K562 (cell line): ENCODE measurements at regions not wholly inside any gene's neighbourhood (a gene's known extent, or its start where the extent isn't known, plus 50 kb on each side); places are given as distances from the start of the nearest gene placed in this dataset.

Experiments
- ATAC-seq: fragments of 200-7000 bp; cut with Tn5 transposase; 3 replicates; pipeline ENCODE4 v1.9.1; 2020; ENCODE audit warnings: moderate library complexity
- BruUV-seq: library from RNA; stranded (reverse); fragments of 400-500 nt; replicated peaks from 2 replicates; lab custom pipeline; 2021; lab: Mats Ljungman, UMichigan
- CTCF ChIA-PET: fragments of 300-600 bp; formaldehyde crosslinking; extraction: SDS; loops from one replicate; lab custom pipeline; 2021; ENCODE audit warnings: low intra/inter-chr PET ratio; lab: Yijun Ruan, JAX
- POLR2A ChIA-PET: fragments of 300-600, 350-650 bp; sonication (Branson Sonifier 250); formaldehyde crosslinking; extraction: SDS; loops from one replicate; lab custom pipeline; 2021; ENCODE audit warnings: antibody characterized with exemption, inconsistent platforms; lab: Yijun Ruan, JAX
- DNase-seq, 4 experiments: peaks; one replicate each; pipeline versions ENCODE4 v3.0.0 to v3.0.0-alpha.2; 2011 to 2018; ENCODE audit warnings: low spot score in 3 of 4, mixed read lengths in 3 of 4; ENCODE audit errors: extremely low read depth in 1 of 4
- FAIRE-seq: peaks from 2 replicates; lab custom pipeline; 2011; peaks lifted over from hg19 to GRCh38; lab: Jason Lieb, UNC
- H2AFZ ChIP-seq: 2 replicates; pipeline ENCODE4 v1.6.0; 2011; ENCODE audit warnings: low read depth, low read length, control low read depth, inconsistent platforms
- H3K27ac ChIP-seq: fragments of 200-600 bp; 3 replicates; pipeline ENCODE4 v1.8.0; 2011; ENCODE audit warnings: low read depth, mild to moderate bottlenecking, control low read depth, inconsistent platforms, low read length, moderate library complexity, mixed read lengths; ENCODE audit errors: extremely low read depth
- H3K27me3 ChIP-seq, 2 experiments: fragments of 300-600 bp in 1 of 2; 2 replicates in 1 of 2; 3 replicates in 1 of 2; pipeline versions ENCODE4 v1.6.0 to v1.8.0; 2011; ENCODE audit warnings: inconsistent platforms in 2 of 2, low read length in 2 of 2, mild to moderate bottlenecking in 1 of 2, mixed read lengths in 1 of 2, moderate library complexity in 1 of 2; ENCODE audit not compliant: control insufficient read depth in 2 of 2, insufficient read depth in 2 of 2
- H3K36me3 ChIP-seq: fragments of 300-600 bp; 3 replicates; pipeline ENCODE4 v1.8.0; 2011; ENCODE audit warnings: mild to moderate bottlenecking, low read length, inconsistent platforms; ENCODE audit not compliant: control insufficient read depth, insufficient read depth
- H3K4me1 ChIP-seq, 2 experiments: fragments of 200-600 bp in 1 of 2; replicated peaks in 1 of 2; 2 replicates in 1 of 2; 3 replicates in 1 of 2; pipeline versions ENCODE4 v1.5.1 to v1.8.0; 2011; ENCODE audit warnings: inconsistent platforms in 2 of 2, low read length in 2 of 2, mild to moderate bottlenecking in 1 of 2, mixed read lengths in 1 of 2, moderate library complexity in 1 of 2; ENCODE audit not compliant: control insufficient read depth in 2 of 2, insufficient read depth in 2 of 2
- H3K4me2 ChIP-seq: 2 replicates; pipeline ENCODE4 v1.6.1; 2011; ENCODE audit warnings: low read length, control low read depth, inconsistent platforms, mixed read lengths; ENCODE audit not compliant: insufficient read depth
- H3K4me3 ChIP-seq: fragments of 200-600 bp; sonication (generic), shearing (Covaris generic); 2 replicates; pipeline ENCODE4 v1.5.1; 2016; ENCODE audit warnings: control low read depth, inconsistent platforms
- H3K79me2 ChIP-seq: fragments of 200-600 bp; 3 replicates; pipeline ENCODE4 v1.8.0; 2011; ENCODE audit warnings: low read length, inconsistent platforms; ENCODE audit not compliant: control insufficient read depth, insufficient read depth
- H3K9ac ChIP-seq, 2 experiments: 2 replicates each; pipeline versions ENCODE4 v1.6.0 to v1.6.1; 2011; ENCODE audit warnings: low read depth in 2 of 2, low read length in 2 of 2, control low read depth in 1 of 2, inconsistent platforms in 1 of 2, mild to moderate bottlenecking in 1 of 2, mixed read lengths in 1 of 2; ENCODE audit not compliant: insufficient read depth in 1 of 2
- H3K9me1 ChIP-seq: one replicate; pipeline ENCODE4 v1.6.0; 2011; ENCODE audit warnings: inconsistent platforms, mild to moderate bottlenecking, low read length, moderate library complexity; ENCODE audit not compliant: control insufficient read depth, insufficient read depth
- H3K9me3 ChIP-seq: replicated peaks from 2 replicates; pipeline ENCODE4 v1.5.1; 2011; ENCODE audit warnings: low read depth, low read length, inconsistent platforms; ENCODE audit not compliant: control insufficient read depth, insufficient read depth
- H4K20me1 ChIP-seq: replicated peaks from 2 replicates; pipeline ENCODE4 v1.6.1; 2011; ENCODE audit warnings: low read length, inconsistent platforms, mixed read lengths; ENCODE audit not compliant: control insufficient read depth, insufficient read depth
- CREB1 ChIP-seq, 2 experiments: sonication (generic) in 1 of 2; formaldehyde crosslinking in 1 of 2; IDR thresholded peaks; 2 replicates each; pipeline versions ENCODE4 v1.6.1 to v1.8.0; 2012 to 2022; ENCODE audit warnings: inconsistent platforms in 1 of 2, mild to moderate bottlenecking in 1 of 2, missing genetic modification reagents in 1 of 2, moderate library complexity in 1 of 2
- CSDE1 ChIP-seq, 2 experiments: fragments of 450-650 bp; IDR thresholded peaks; 2 replicates each; pipeline ENCODE4 v1.6.1; 2016; ENCODE audit warnings: mild to moderate bottlenecking in 1 of 2
- E2F3 ChIP-seq: fragments of 250-450 bp; sonication (Bioruptor Pico); IDR thresholded peaks from 2 replicates; pipeline ENCODE4 v1.4.0; 2020; ENCODE audit warnings: mild to moderate bottlenecking
- HCFC1 ChIP-seq: IDR thresholded peaks from 2 replicates; pipeline ENCODE4 v1.6.1; 2012; ENCODE audit warnings: low read depth, low read length, improper control_type of control experiment
- HEY1 ChIP-seq: fragments of 250-450 bp; sonication (Bioruptor Pico); IDR thresholded peaks from 2 replicates; pipeline ENCODE4 v1.5.0; 2020; ENCODE audit warnings: mild to moderate bottlenecking, moderate library complexity, borderline replicate concordance
- NCOA2 ChIP-seq, 2 experiments: fragments of 450-650 bp; IDR thresholded peaks; 2 replicates each; pipeline ENCODE4 v1.6.1; 2018; ENCODE audit warnings: mild to moderate bottlenecking in 2 of 2, moderate library complexity in 1 of 2; ENCODE audit not compliant: partially characterized antibody in 2 of 2
- NUFIP1 ChIP-seq: fragments of 450-650 bp; IDR thresholded peaks from 2 replicates; pipeline ENCODE4 v1.6.1; 2018; ENCODE audit not compliant: partially characterized antibody
- PCBP1 ChIP-seq: fragments of 200-400 bp; formaldehyde crosslinking; IDR thresholded peaks from 2 replicates; pipeline ENCODE4 v1.6.1; 2018; ENCODE audit warnings: mild to moderate bottlenecking, low read depth, low read length; ENCODE audit not compliant: poor library complexity, severe bottlenecking
- RFX1 ChIP-seq: fragments of 450-650 bp; IDR thresholded peaks from 2 replicates; pipeline ENCODE4 v1.6.1; 2016; ENCODE audit warnings: mild to moderate bottlenecking, moderate library complexity
- SIN3A ChIP-seq, 2 experiments: fragments of 150-350 bp in 1 of 2; IDR thresholded peaks; 2 replicates each; pipeline ENCODE4 v1.6.1; 2011 to 2016; ENCODE audit warnings: borderline replicate concordance in 2 of 2, low read depth in 2 of 2, low read length in 2 of 2, mild to moderate bottlenecking in 2 of 2, moderate library complexity in 2 of 2; ENCODE audit not compliant: control insufficient read depth in 1 of 2
- TARDBP ChIP-seq: fragments of 450-650 bp; IDR thresholded peaks from 2 replicates; pipeline ENCODE4 v1.6.1; 2016
- TEAD4 ChIP-seq, 2 experiments: sonication (generic) in 1 of 2; formaldehyde crosslinking in 1 of 2; IDR thresholded peaks; 2 replicates each; pipeline versions ENCODE4 v1.6.1 to v1.8.0; 2012 to 2022; ENCODE audit warnings: borderline replicate concordance in 1 of 2, inconsistent platforms in 1 of 2, low read length in 1 of 2, mild to moderate bottlenecking in 1 of 2, missing genetic modification reagents in 1 of 2
- TFAM ChIP-seq: fragments of 250-450 bp; sonication (Bioruptor Pico); conservative IDR thresholded peaks from 2 replicates; pipeline ENCODE4 v1.5.0; 2021; ENCODE audit warnings: mild to moderate bottlenecking, moderate library complexity
- ZNF830 ChIP-seq: fragments of 250-450 bp; sonication (Bioruptor Pico); IDR thresholded peaks from 2 replicates; pipeline ENCODE4 v1.5.0; 2021; ENCODE audit warnings: mild to moderate bottlenecking
- WGBS: fragments of 100-300 bp; shearing (Covaris generic); methylation state at CpG from one replicate; pipeline ENCODE4 v1.1.6; 2016; ENCODE audit warnings: low coverage, mixed read lengths; ENCODE audit not compliant: insufficient coverage; ENCODE audit errors: missing lambda C conversion rate; 5-methylcytosine and 5-hydroxymethylcytosine counted together
- in situ Hi-C: fragments of 300-500 bp; cut with MboI; formaldehyde crosslinking; loops from 4 replicates; pipeline ENCODE4 v1.15.0; 2018; ENCODE audit warnings: inconsistent platforms, mixed read lengths
- intact Hi-C: fragments of 100-400 bp; cut with micrococcal nuclease; formaldehyde crosslinking; loops from 2 replicates; pipeline ENCODE4 v1.14.2; 2022
- TF ChIP-seq, protein P1 (sequence below): sonication (generic); formaldehyde crosslinking; IDR thresholded peaks from 2 replicates; pipeline ENCODE4 v1.4.0; 2020; ENCODE audit warnings: mild to moderate bottlenecking, missing genetic modification reagents

GRCh38 chr11:116373104-116373944, 399.5 kb downstream of the BUD13 start:
- no peak for ATAC-seq

GRCh38 chr11:116371146-116371545, 401.6 kb downstream of the BUD13 start:
- H3K9me3 ChIP-seq = no peaks in the 10 kb centered on the region
- no TSS peak for BruUV-seq
- CTCF ChIA-PET = no interaction called here
- no peak for TF ChIP-seq HEY1 (CRISPR knock-in tag)
- no peak for TF ChIP-seq E2F3 (CRISPR knock-in tag)
- no peak for TF ChIP-seq TFAM (CRISPR knock-in tag)
- TF ChIP-seq HCFC1 = no peak
- TF ChIP-seq, protein P1, sequence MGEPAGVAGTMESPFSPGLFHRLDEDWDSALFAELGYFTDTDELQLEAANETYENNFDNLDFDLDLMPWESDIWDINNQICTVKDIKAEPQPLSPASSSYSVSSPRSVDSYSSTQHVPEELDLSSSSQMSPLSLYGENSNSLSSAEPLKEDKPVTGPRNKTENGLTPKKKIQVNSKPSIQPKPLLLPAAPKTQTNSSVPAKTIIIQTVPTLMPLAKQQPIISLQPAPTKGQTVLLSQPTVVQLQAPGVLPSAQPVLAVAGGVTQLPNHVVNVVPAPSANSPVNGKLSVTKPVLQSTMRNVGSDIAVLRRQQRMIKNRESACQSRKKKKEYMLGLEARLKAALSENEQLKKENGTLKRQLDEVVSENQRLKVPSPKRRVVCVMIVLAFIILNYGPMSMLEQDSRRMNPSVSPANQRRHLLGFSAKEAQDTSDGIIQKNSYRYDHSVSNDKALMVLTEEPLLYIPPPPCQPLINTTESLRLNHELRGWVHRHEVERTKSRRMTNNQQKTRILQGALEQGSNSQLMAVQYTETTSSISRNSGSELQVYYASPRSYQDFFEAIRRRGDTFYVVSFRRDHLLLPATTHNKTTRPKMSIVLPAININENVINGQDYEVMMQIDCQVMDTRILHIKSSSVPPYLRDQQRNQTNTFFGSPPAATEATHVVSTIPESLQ = no peak
- TF ChIP-seq CREB1 (IDR thresholded peaks at IDR 0.05) = no peak
- TF ChIP-seq CREB1 (CRISPR knock-in tag; IDR thresholded peaks at IDR 0.05) = no peak
- no peak for TF ChIP-seq CSDE1 (IDR thresholded peaks at IDR 0.05)
- no peak for TF ChIP-seq NUFIP1
- TF ChIP-seq ZNF830 = no peak
- no peak for TF ChIP-seq NCOA2 (IDR thresholded peaks at IDR 0.05; ENCODE audit: partially characterized antibody in 2 of 2)
- TF ChIP-seq TEAD4 (IDR thresholded peaks at IDR 0.05; ENCODE audit: low read length) = no peak
- TF ChIP-seq TEAD4 (CRISPR knock-in tag; IDR thresholded peaks at IDR 0.05; ENCODE audit: borderline replicate concordance) = no peak

More at GRCh38 chr11:116373104-116373944, 399.5 kb downstream of the BUD13 start:
- Histone ChIP-seq H3K4me1 (no peaks in the 10 kb centered on the region), H3K36me3 (no peaks in the 10 kb centered on the region), H3K4me3 (no peak overlapping the region), H3K9me1 (no peaks in the 10 kb centered on the region), H3K27ac (no peak overlapping the region), H3K79me2 (no peaks in the 10 kb centered on the region), H3K4me2 (no peak overlapping the region), H3K9me3 (no peaks in the 10 kb centered on the region), H4K20me1 (no peaks in the 10 kb centered on the region; the same call in 1 of the 2 replicates), H3K27me3 (peaks cover 0 to 4% of the 10 kb centered on the region in 2 experiments; a peak in 1 of 5 replicates), H3K9ac (no peak overlapping the region), H2AFZ (no peak overlapping the region)
- DNase-seq (no peak), FAIRE-seq (no peak)
- WGBS = 3% methylated on average over 10 of the region's 10 CpGs
- peak; percentile 55 for TF ChIP-seq RFX1
- TF ChIP-seq PCBP1 = no peak
- no peak for TF ChIP-seq SIN3A (IDR thresholded peaks at IDR 0.05; ENCODE audit: borderline replicate concordance in 2 of 2, control insufficient read depth in 1 of 2, low read depth in 2 of 2, low read length in 2 of 2)
- TF ChIP-seq TARDBP = no peak
- CTCF ChIA-PET = no interaction called here
- no TSS peak for BruUV-seq
- POLR2A ChIA-PET = interaction anchor here (0.6 kb wide), 1 partner anchor 24 kb away, joined by 5 read pairs; no protein-coding TSS in a partner anchor
- intact Hi-C loops = no loop called here
- in situ Hi-C loops = no loop called here

More at GRCh38 chr11:116371146-116371545, 401.6 kb downstream of the BUD13 start:
- H3K4me3 ChIP-seq = no peak overlapping the region
- H3K4me2 ChIP-seq = no peak overlapping the region
- H3K27ac ChIP-seq = no peak overlapping the region
- WGBS = 0% methylated on average over 3 of the region's 3 CpGs
- no peaks in the 10 kb centered on the region for H3K4me1 ChIP-seq
- peaks cover 0 to 4% of the 10 kb centered on the region in 2 experiments; a peak in 1 of 5 replicates for H3K27me3 ChIP-seq
- POLR2A ChIA-PET = no interaction called here
- H2AFZ ChIP-seq = no peak overlapping the region
- no peak for DNase-seq
- no peak for FAIRE-seq
- no peaks in the 10 kb centered on the region for H3K79me2 ChIP-seq
- in situ Hi-C loops = no loop called here
- no peaks in the 10 kb centered on the region; the same call in 1 of the 2 replicates for H4K20me1 ChIP-seq
- H3K36me3 ChIP-seq = no peaks in the 10 kb centered on the region
- no peak for ATAC-seq
- no peaks in the 10 kb centered on the region for H3K9me1 ChIP-seq
- intact Hi-C loops = no loop called here
- H3K9ac ChIP-seq = no peak overlapping the region
